H9 (cell line): ENCODE measurements at regions not wholly inside any gene's neighbourhood (a gene's known extent, or its start where the extent isn't known, plus 50 kb on each side); places are given as distances from the start of the nearest gene placed in this dataset.

Experiments
- DNase-seq: peaks from one replicate; pipeline ENCODE4 v3.0.0-alpha.2; 2017
- H2AFZ ChIP-seq: one replicate; pipeline ENCODE4 v1.6.1; 2013; ENCODE audit warnings: mild to moderate bottlenecking, low read length, control low read depth, moderate library complexity
- H2AK5ac ChIP-seq: 2 replicates; pipeline ENCODE4 v1.6.1; 2013; ENCODE audit warnings: low read length, control low read depth, mixed read lengths; ENCODE audit not compliant: insufficient read length
- H2BK120ac ChIP-seq: one replicate; pipeline ENCODE4 v1.6.1; 2013; ENCODE audit warnings: low read depth, mild to moderate bottlenecking, low read length, control low read depth, inconsistent platforms; ENCODE audit not compliant: poor library complexity, severe bottlenecking
- H2BK12ac ChIP-seq: 2 replicates; pipeline ENCODE4 v1.6.1; 2013; ENCODE audit warnings: low read length, control low read depth, mixed read lengths, low read depth; ENCODE audit not compliant: insufficient read length
- H2BK15ac ChIP-seq: 2 replicates; pipeline ENCODE4 v1.6.1; 2013; ENCODE audit warnings: low read depth, low read length, control low read depth
- H2BK20ac ChIP-seq: one replicate; pipeline ENCODE4 v1.6.1; 2013; ENCODE audit warnings: low read depth, mild to moderate bottlenecking, low read length, control low read depth, inconsistent platforms; ENCODE audit not compliant: poor library complexity, severe bottlenecking
- H2BK5ac ChIP-seq: 2 replicates; pipeline ENCODE4 v1.6.1; 2013; ENCODE audit warnings: low read length, control low read depth, mixed read lengths; ENCODE audit not compliant: insufficient read length
- H3K14ac ChIP-seq: 2 replicates; pipeline ENCODE4 v1.6.1; 2013; ENCODE audit warnings: low read length, control low read depth; ENCODE audit not compliant: insufficient read depth
- H3K18ac ChIP-seq: 2 replicates; pipeline ENCODE4 v1.6.1; 2013; ENCODE audit warnings: low read depth, mild to moderate bottlenecking, mixed read lengths, low read length, control low read depth; ENCODE audit not compliant: insufficient read length
- H3K23ac ChIP-seq: 2 replicates; pipeline ENCODE4 v1.6.1; 2013; ENCODE audit warnings: low read length, control low read depth, mixed read lengths, low read depth; ENCODE audit not compliant: insufficient read length
- H3K23me2 ChIP-seq: 2 replicates; pipeline ENCODE4 v1.6.1; 2013; ENCODE audit warnings: low read depth, mild to moderate bottlenecking, mixed read lengths, low read length, control low read depth; ENCODE audit not compliant: insufficient read length, poor library complexity, severe bottlenecking
- H3K27ac ChIP-seq: 2 replicates; pipeline ENCODE4 v1.5.1; 2013; ENCODE audit warnings: low read length, control low read depth, mixed read lengths, low read depth; ENCODE audit not compliant: insufficient read length
- H3K27me3 ChIP-seq: 2 replicates; pipeline ENCODE4 v1.6.1; 2013; ENCODE audit warnings: low read length, control low read depth, inconsistent platforms; ENCODE audit not compliant: insufficient read depth
- H3K4ac ChIP-seq: 2 replicates; pipeline ENCODE4 v1.6.1; 2013; ENCODE audit warnings: low read depth, mild to moderate bottlenecking, control low read depth, inconsistent platforms, low read length, moderate library complexity
- H3K4me1 ChIP-seq: 2 replicates; pipeline ENCODE4 v1.6.1; 2013; ENCODE audit warnings: low read length, control low read depth, inconsistent platforms; ENCODE audit not compliant: insufficient read depth
- H3K4me2 ChIP-seq: 2 replicates; pipeline ENCODE4 v1.6.1; 2013; ENCODE audit warnings: low read length, control low read depth, mixed read lengths; ENCODE audit not compliant: insufficient read length, insufficient read depth
- H3K56ac ChIP-seq: 2 replicates; pipeline ENCODE4 v1.6.1; 2013; ENCODE audit warnings: low read depth, mild to moderate bottlenecking, mixed read lengths, low read length, control low read depth; ENCODE audit not compliant: insufficient read length
- H3K79me1 ChIP-seq: 2 replicates; pipeline ENCODE4 v1.6.1; 2013; ENCODE audit warnings: low read depth, mild to moderate bottlenecking, moderate library complexity, low read length, control low read depth, inconsistent platforms; ENCODE audit not compliant: insufficient read depth, poor library complexity, severe bottlenecking
- H3K79me2 ChIP-seq: 2 replicates; pipeline ENCODE4 v1.6.1; 2013; ENCODE audit warnings: low read length, control low read depth, inconsistent platforms; ENCODE audit not compliant: insufficient read depth
- H3K9ac ChIP-seq: 2 replicates; pipeline ENCODE4 v1.6.1; 2013; ENCODE audit warnings: low read length, control low read depth, mixed read lengths; ENCODE audit not compliant: insufficient read length; ENCODE audit errors: extremely low read depth
- H3K9me3 ChIP-seq: one replicate; pipeline ENCODE4 v1.6.1; 2013; ENCODE audit warnings: low read depth, low read length, inconsistent platforms; ENCODE audit not compliant: control insufficient read depth
- H3T11ph ChIP-seq: one replicate; pipeline ENCODE4 v1.6.1; 2013; ENCODE audit warnings: mild to moderate bottlenecking, low read length, control low read depth, inconsistent platforms
- H4K20me1 ChIP-seq: one replicate; pipeline ENCODE4 v1.6.1; 2013; ENCODE audit not compliant: control insufficient read depth, insufficient read length, insufficient read depth
- H4K5ac ChIP-seq: 2 replicates; pipeline ENCODE4 v1.6.1; 2013; ENCODE audit warnings: low read depth, mild to moderate bottlenecking, mixed read lengths, low read length, control low read depth; ENCODE audit not compliant: insufficient read length
- H4K8ac ChIP-seq: replicated peaks from 2 replicates; pipeline ENCODE4 v1.6.1; 2013; ENCODE audit warnings: low read length, control low read depth, mixed read lengths, low read depth; ENCODE audit not compliant: insufficient read length
- H4K91ac ChIP-seq: 2 replicates; pipeline ENCODE4 v1.6.1; 2013; ENCODE audit warnings: low read depth, mild to moderate bottlenecking, moderate library complexity, mixed read lengths, low read length, control low read depth; ENCODE audit not compliant: insufficient read length
- H3K27ac Mint-ChIP-seq, 3 experiments: 2 replicates in 2 of 3; 3 replicates in 1 of 3; pipeline ENCODE4 v1.8.0; 2020 to 2021; ENCODE audit warnings: mixed read lengths in 3 of 3, mild to moderate bottlenecking in 1 of 3, moderate library complexity in 1 of 3
- H3K27me3 Mint-ChIP-seq: 2 replicates; pipeline ENCODE4 v1.8.0; 2021; ENCODE audit warnings: low read depth, mild to moderate bottlenecking, moderate library complexity, mixed read lengths
- H3K36me3 Mint-ChIP-seq, 3 experiments: 2 replicates in 2 of 3; 3 replicates in 1 of 3; pipeline ENCODE4 v1.8.0; 2020 to 2021; ENCODE audit warnings: low read depth in 3 of 3, mixed read lengths in 3 of 3; ENCODE audit not compliant: insufficient read depth in 1 of 3
- H3K4me1 Mint-ChIP-seq, 2 experiments: 2 replicates each; pipeline ENCODE4 v1.8.0; 2020; ENCODE audit warnings: mixed read lengths in 2 of 2
- H3K4me3 Mint-ChIP-seq, 2 experiments: 2 replicates in 1 of 2; 3 replicates in 1 of 2; pipeline ENCODE4 v1.8.0; 2020 to 2021; ENCODE audit warnings: mild to moderate bottlenecking in 2 of 2, mixed read lengths in 2 of 2, moderate library complexity in 1 of 2
- H3K9me3 Mint-ChIP-seq, 2 experiments: 2 replicates in 1 of 2; 3 replicates in 1 of 2; pipeline ENCODE4 v1.8.0; 2020; ENCODE audit warnings: mild to moderate bottlenecking in 2 of 2, mixed read lengths in 2 of 2, moderate library complexity in 1 of 2
- TF ChIP-seq, protein P1 (sequence below): fragments of 200-600 bp; sonication (generic); conservative IDR thresholded peaks from 3 replicates; pipeline ENCODE4 v1.8.0; 2021; ENCODE audit warnings: antibody characterized with exemption, mild to moderate bottlenecking

DNA sequence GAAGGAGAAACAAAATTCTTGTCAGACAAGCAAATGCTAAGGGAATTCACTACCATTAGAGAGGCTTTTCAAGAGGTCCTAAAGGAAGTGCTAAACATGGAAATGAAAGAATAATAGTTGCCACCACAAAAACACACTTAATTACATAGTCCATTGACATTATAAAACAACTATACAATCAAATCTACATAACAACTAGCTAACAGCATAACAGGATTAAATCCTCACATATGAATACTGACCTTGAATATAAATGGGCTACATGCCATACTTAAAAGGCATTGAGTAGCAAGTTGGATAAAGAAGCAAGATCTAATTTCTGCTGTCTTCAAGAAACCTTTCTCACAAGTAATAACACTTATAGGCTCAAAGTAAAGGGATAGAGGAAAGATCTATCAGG is 811.5 kb upstream of the CITED2 start:
- no peak overlapping the region for H3K4me3 Mint-ChIP-seq
- TF ChIP-seq, protein P1, sequence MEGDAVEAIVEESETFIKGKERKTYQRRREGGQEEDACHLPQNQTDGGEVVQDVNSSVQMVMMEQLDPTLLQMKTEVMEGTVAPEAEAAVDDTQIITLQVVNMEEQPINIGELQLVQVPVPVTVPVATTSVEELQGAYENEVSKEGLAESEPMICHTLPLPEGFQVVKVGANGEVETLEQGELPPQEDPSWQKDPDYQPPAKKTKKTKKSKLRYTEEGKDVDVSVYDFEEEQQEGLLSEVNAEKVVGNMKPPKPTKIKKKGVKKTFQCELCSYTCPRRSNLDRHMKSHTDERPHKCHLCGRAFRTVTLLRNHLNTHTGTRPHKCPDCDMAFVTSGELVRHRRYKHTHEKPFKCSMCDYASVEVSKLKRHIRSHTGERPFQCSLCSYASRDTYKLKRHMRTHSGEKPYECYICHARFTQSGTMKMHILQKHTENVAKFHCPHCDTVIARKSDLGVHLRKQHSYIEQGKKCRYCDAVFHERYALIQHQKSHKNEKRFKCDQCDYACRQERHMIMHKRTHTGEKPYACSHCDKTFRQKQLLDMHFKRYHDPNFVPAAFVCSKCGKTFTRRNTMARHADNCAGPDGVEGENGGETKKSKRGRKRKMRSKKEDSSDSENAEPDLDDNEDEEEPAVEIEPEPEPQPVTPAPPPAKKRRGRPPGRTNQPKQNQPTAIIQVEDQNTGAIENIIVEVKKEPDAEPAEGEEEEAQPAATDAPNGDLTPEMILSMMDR, result no peak
- no peak overlapping the region for H3K23ac ChIP-seq
- no peak overlapping the region for H2AK5ac ChIP-seq
- H3K79me2 ChIP-seq, result no peaks in the 10 kb centered on the region
- no peak overlapping the region for H3K4ac ChIP-seq
- H3K56ac ChIP-seq, result no peak overlapping the region
- H3K27me3 ChIP-seq, result no peaks in the 10 kb centered on the region
- no peak for DNase-seq
- H3K79me1 ChIP-seq, result no peaks in the 10 kb centered on the region
- peaks cover 60 to 64% of the 10 kb centered on the region in 2 experiments for H3K9me3 Mint-ChIP-seq
- no peaks in the 10 kb centered on the region for H3K23me2 ChIP-seq
- H3K4me1 ChIP-seq, result no peaks in the 10 kb centered on the region
- H3K4me2 ChIP-seq, result no peak overlapping the region
- no peak overlapping the region for H2BK15ac ChIP-seq
- H3K9ac ChIP-seq, result no peak overlapping the region
- no peak overlapping the region for H2BK5ac ChIP-seq
- H3K27ac ChIP-seq, result no peak overlapping the region
- H3K27me3 Mint-ChIP-seq, result no peaks in the 10 kb centered on the region
- H2BK120ac ChIP-seq, result no peak overlapping the region
- no peak overlapping the region for H4K5ac ChIP-seq
- H3K9me3 ChIP-seq, result peaks cover 20% of the 10 kb centered on the region
- no peak overlapping the region for H2BK20ac ChIP-seq
- no peak overlapping the region for H3K14ac ChIP-seq
- no peak overlapping the region for H2BK12ac ChIP-seq
- no peak overlapping the region for H4K8ac ChIP-seq
- no peak overlapping the region for H3T11ph ChIP-seq
- H3K36me3 Mint-ChIP-seq, result peaks cover 52 to 72% (median 64%) of the 10 kb centered on the region in 3 experiments
- H2AFZ ChIP-seq, result no peak overlapping the region
- H3K27ac Mint-ChIP-seq, result peak overlapping the region in 1 of 3 experiments; percentile 61; a peak in 1 of 7 replicates
- no peak overlapping the region for H3K18ac ChIP-seq
- H3K4me1 Mint-ChIP-seq, result peaks cover 9 to 17% of the 10 kb centered on the region in 2 experiments
- H4K91ac ChIP-seq, result no peak overlapping the region
- H4K20me1 ChIP-seq, result no peaks in the 10 kb centered on the region
